OCI-LY1 (cell line): ENCODE measurements at regions not wholly inside any gene's neighbourhood (a gene's known extent, or its start where the extent isn't known, plus 50 kb on each side); places are given as distances from the start of the nearest gene placed in this dataset.

ENCODE experiments used
- EZH2 ChIP-seq: fragments of 200-600 bp; sonication (generic), shearing (Covaris generic); IDR thresholded peaks from 2 replicates; pipeline ENCODE4 v1.8.0; 2017; ENCODE audit warnings: borderline replicate concordance, mixed run types, mild to moderate bottlenecking, antibody characterized with exemption, low read length, moderate library complexity, mixed read lengths
- TF ChIP-seq, protein P1 (sequence below): fragments of 200-600 bp; sonication (generic), shearing (Covaris generic); IDR thresholded peaks from 2 replicates; pipeline ENCODE4 v1.5.1; 2017; ENCODE audit warnings: mild to moderate bottlenecking, antibody characterized with exemption, low read length, moderate library complexity, mixed read lengths

DNA sequence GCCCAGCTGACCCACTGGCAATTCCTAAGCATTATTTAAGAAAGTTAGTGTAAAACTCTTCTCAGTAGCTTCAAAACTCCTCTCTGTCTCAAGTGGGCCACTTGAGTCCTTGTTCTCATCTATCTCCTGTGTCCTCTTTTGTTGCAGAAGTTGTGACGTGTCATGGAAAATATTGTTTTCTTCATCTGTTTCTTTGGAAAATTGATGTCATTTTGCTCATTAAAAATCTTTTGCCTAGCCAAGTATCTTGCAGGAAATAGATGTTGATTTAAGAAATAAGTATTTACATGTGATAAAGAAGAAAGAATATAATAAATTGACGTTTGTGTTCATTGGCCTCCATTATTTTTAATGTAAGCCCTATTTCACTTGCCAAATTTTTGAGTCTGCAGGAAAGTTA lies 1158.4 kb upstream of the SEMA6A start:
- TF ChIP-seq, protein P1, sequence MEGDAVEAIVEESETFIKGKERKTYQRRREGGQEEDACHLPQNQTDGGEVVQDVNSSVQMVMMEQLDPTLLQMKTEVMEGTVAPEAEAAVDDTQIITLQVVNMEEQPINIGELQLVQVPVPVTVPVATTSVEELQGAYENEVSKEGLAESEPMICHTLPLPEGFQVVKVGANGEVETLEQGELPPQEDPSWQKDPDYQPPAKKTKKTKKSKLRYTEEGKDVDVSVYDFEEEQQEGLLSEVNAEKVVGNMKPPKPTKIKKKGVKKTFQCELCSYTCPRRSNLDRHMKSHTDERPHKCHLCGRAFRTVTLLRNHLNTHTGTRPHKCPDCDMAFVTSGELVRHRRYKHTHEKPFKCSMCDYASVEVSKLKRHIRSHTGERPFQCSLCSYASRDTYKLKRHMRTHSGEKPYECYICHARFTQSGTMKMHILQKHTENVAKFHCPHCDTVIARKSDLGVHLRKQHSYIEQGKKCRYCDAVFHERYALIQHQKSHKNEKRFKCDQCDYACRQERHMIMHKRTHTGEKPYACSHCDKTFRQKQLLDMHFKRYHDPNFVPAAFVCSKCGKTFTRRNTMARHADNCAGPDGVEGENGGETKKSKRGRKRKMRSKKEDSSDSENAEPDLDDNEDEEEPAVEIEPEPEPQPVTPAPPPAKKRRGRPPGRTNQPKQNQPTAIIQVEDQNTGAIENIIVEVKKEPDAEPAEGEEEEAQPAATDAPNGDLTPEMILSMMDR, result no peak
- TF ChIP-seq EZH2, result no peak
